ENCODE measurements at regions not wholly inside any gene's neighbourhood (a gene's known extent, or its start where the extent isn't known, plus 50 kb on each side); places are given as distances from the start of the nearest gene placed in this dataset.

GRCh38 chr18:4704781-4705180 is 249.7 kb upstream of the DLGAP1 start:
- TF ChIP-seq ATF3 (IDR thresholded peaks at IDR 0.05): no peak
- TF ChIP-seq CTCF (IDR thresholded peaks at IDR 0.05; ENCODE audit: low read depth, low read length, missing input control): no peak
- TF ChIP-seq RAD21 (IDR thresholded peaks at IDR 0.05): no peak
- TF ChIP-seq EGR1 (IDR thresholded peaks at IDR 0.05; ENCODE audit: low read depth in 2 of 2): no peak

Data from liver (tissue), 3 donors.